ENCODE measurements at regions not wholly inside any gene's neighbourhood (a gene's known extent, or its start where the extent isn't known, plus 50 kb on each side); places are given as distances from the start of the nearest gene placed in this dataset.

GRCh38 chr6:143575901-143576426, 64.4 kb upstream of the FUCA2 start:
- Mint-ChIP-seq H3K4me1 (ENCODE audit: low read depth, unreplicated experiment) (no peaks in the 10 kb centered on the region), H3K4me3 (ENCODE audit: low read depth, unreplicated experiment) (no peak overlapping the region), H3K27ac (ENCODE audit: unreplicated experiment) (no peak overlapping the region), H3K36me3 (ENCODE audit: insufficient read depth, unreplicated experiment) (no peaks in the 10 kb centered on the region), H3K9me3 (ENCODE audit: low read depth, unreplicated experiment) (no peaks in the 10 kb centered on the region), H3K27me3 (ENCODE audit: unreplicated experiment) (no peaks in the 10 kb centered on the region)
- BruUV-seq (replicated peaks): no TSS peak
- intact Hi-C loops (cut with micrococcal nuclease; ENCODE audit: unreplicated experiment): loop anchor here (1.0 to 10.0 kb wide), 3 partner anchors 101 to 437 kb away; partner anchors contain the start of genes LTV1 and PHACTR2
- DNase-seq: no peak
- CTCF ChIA-PET: interaction anchor here (0.7 to 1.6 kb wide), 7 partner anchors 169 to 444 kb away, joined by 3 to 12 read pairs (median 3); partner anchors contain the start of gene LTV1
- TF ChIP-seq CTCF (IDR thresholded peaks at IDR 0.05; ENCODE audit: unreplicated experiment): no peak

GRCh38 chr6:143575440-143575839, 63.9 kb upstream of the FUCA2 start:
- intact Hi-C loops (cut with micrococcal nuclease; ENCODE audit: unreplicated experiment): loop anchor here (1.0 to 10.0 kb wide), 3 partner anchors 102 to 438 kb away; partner anchors contain the start of genes LTV1 and PHACTR2
- H3K36me3 Mint-ChIP-seq (ENCODE audit: insufficient read depth, unreplicated experiment): no peaks in the 10 kb centered on the region
- no peak overlapping the region for H3K4me3 Mint-ChIP-seq (ENCODE audit: low read depth, unreplicated experiment)
- CTCF ChIA-PET: interaction anchor here (0.7 to 1.6 kb wide), 7 partner anchors 169 to 444 kb away, joined by 3 to 12 read pairs (median 3); partner anchors contain the start of gene LTV1
- H3K4me1 Mint-ChIP-seq (ENCODE audit: low read depth, unreplicated experiment): no peaks in the 10 kb centered on the region
- BruUV-seq (replicated peaks): no TSS peak
- peak; percentile 36 for TF ChIP-seq CTCF (IDR thresholded peaks at IDR 0.05; ENCODE audit: unreplicated experiment)
- H3K27me3 Mint-ChIP-seq (ENCODE audit: unreplicated experiment): no peaks in the 10 kb centered on the region
- DNase-seq: peak; percentile 51
- H3K27ac Mint-ChIP-seq (ENCODE audit: unreplicated experiment): no peak overlapping the region
- H3K9me3 Mint-ChIP-seq (ENCODE audit: low read depth, unreplicated experiment): no peaks in the 10 kb centered on the region

GRCh38 chr6:143570147-143570853, 58.8 kb upstream of the FUCA2 start:
- Mint-ChIP-seq H3K4me3 (ENCODE audit: low read depth, unreplicated experiment) (no peak overlapping the region), H3K36me3 (ENCODE audit: insufficient read depth, unreplicated experiment) (no peaks in the 10 kb centered on the region), H3K27me3 (ENCODE audit: unreplicated experiment) (no peaks in the 10 kb centered on the region), H3K9me3 (ENCODE audit: low read depth, unreplicated experiment) (no peaks in the 10 kb centered on the region), H3K27ac (ENCODE audit: unreplicated experiment) (no peak overlapping the region), H3K4me1 (ENCODE audit: low read depth, unreplicated experiment) (no peaks in the 10 kb centered on the region)
- TF ChIP-seq CTCF (IDR thresholded peaks at IDR 0.05; ENCODE audit: unreplicated experiment): no peak
- intact Hi-C loops (cut with micrococcal nuclease; ENCODE audit: unreplicated experiment): loop anchor here (10.0 kb wide), 1 partner anchor 275 kb away; the partner anchor contains the start of gene LTV1
- BruUV-seq (replicated peaks): no TSS peak
- no peak for DNase-seq
- CTCF ChIA-PET: no interaction called here

- H3K4me1 Mint-ChIP-seq (ENCODE audit: low read depth, unreplicated experiment): no peaks in the 10 kb centered on the region
- CTCF ChIA-PET: no interaction called here
- intact Hi-C loops (cut with micrococcal nuclease; ENCODE audit: unreplicated experiment): no loop called here
- no TSS peak for BruUV-seq (replicated peaks)
- no peak overlapping the region for H3K27ac Mint-ChIP-seq (ENCODE audit: unreplicated experiment)
- H3K4me3 Mint-ChIP-seq (ENCODE audit: low read depth, unreplicated experiment): no peak overlapping the region
- no peaks in the 10 kb centered on the region for H3K27me3 Mint-ChIP-seq (ENCODE audit: unreplicated experiment)
- no peak for DNase-seq
- TF ChIP-seq CTCF (IDR thresholded peaks at IDR 0.05; ENCODE audit: unreplicated experiment): no peak
- no peaks in the 10 kb centered on the region for H3K9me3 Mint-ChIP-seq (ENCODE audit: low read depth, unreplicated experiment)
- no peaks in the 10 kb centered on the region for H3K36me3 Mint-ChIP-seq (ENCODE audit: insufficient read depth, unreplicated experiment)
These were observed 57.5 kb upstream of the FUCA2 start for GRCh38 chr6:143569040-143569439.
